Osteocyte (in vitro differentiated cells): ENCODE measurements at regions not wholly inside any gene's neighbourhood (a gene's known extent, or its start where the extent isn't known, plus 50 kb on each side); places are given as distances from the start of the nearest gene placed in this dataset.
"Not testable (repeated sequence)": the region's sequence is repeated elsewhere in the genome, so short reads cannot be mapped to it uniquely, and the experiment has no call there.

Experiments
- DNase-seq: peaks from one replicate; pipeline ENCODE4 v3.0.0; 2021; ENCODE audit warnings: mixed read lengths; ENCODE audit not compliant: unreplicated experiment; ENCODE audit errors: extremely low spot score
- H3K27ac Mint-ChIP-seq: one replicate; pipeline ENCODE4 v1.8.0; 2021; ENCODE audit warnings: mild to moderate bottlenecking, mixed read lengths; ENCODE audit not compliant: unreplicated experiment
- H3K27me3 Mint-ChIP-seq: one replicate; pipeline ENCODE4 v1.8.0; 2021; ENCODE audit warnings: mixed read lengths; ENCODE audit not compliant: unreplicated experiment
- H3K36me3 Mint-ChIP-seq: one replicate; pipeline ENCODE4 v1.8.0; 2021; ENCODE audit warnings: mixed read lengths; ENCODE audit not compliant: unreplicated experiment
- H3K4me1 Mint-ChIP-seq: one replicate; pipeline ENCODE4 v1.8.0; 2021; ENCODE audit warnings: mixed read lengths; ENCODE audit not compliant: unreplicated experiment
- H3K4me3 Mint-ChIP-seq: one replicate; pipeline ENCODE4 v1.8.0; 2021; ENCODE audit warnings: mild to moderate bottlenecking, moderate library complexity, mixed read lengths; ENCODE audit not compliant: unreplicated experiment
- H3K9me3 Mint-ChIP-seq: one replicate; pipeline ENCODE4 v1.8.0; 2021; ENCODE audit warnings: mixed read lengths; ENCODE audit not compliant: unreplicated experiment
- TF ChIP-seq, protein P1 (sequence below): fragments of 200-600 bp; sonication (generic); IDR thresholded peaks from 2 replicates; pipeline ENCODE4 v1.5.0; 2021; ENCODE audit warnings: antibody characterized with exemption, mild to moderate bottlenecking, moderate library complexity

DNA sequence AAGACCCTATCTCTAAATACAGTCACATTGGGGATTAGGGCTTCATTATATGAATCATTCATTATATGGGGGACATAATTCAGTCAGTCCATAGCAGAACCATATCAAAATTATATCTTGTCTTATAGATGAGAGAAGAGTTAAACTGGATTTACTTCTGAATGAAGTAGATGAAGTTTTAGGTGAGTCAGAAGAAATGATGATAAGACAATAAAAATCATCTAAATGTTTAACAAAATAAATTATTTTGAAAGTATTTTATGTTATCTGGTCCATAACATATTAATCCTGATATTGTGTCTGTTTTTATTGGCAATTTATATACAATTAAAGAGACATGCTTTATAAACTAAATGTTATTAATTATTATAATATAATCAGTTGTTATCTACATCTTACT lies 76.9 kb upstream of the EFCAB3 start:
- peaks cover 47% of the 10 kb centered on the region for H3K27me3 Mint-ChIP-seq
- no peak overlapping the region for H3K4me3 Mint-ChIP-seq
- H3K27ac Mint-ChIP-seq = no peak overlapping the region
- DNase-seq = no peak
- TF ChIP-seq, protein P1, sequence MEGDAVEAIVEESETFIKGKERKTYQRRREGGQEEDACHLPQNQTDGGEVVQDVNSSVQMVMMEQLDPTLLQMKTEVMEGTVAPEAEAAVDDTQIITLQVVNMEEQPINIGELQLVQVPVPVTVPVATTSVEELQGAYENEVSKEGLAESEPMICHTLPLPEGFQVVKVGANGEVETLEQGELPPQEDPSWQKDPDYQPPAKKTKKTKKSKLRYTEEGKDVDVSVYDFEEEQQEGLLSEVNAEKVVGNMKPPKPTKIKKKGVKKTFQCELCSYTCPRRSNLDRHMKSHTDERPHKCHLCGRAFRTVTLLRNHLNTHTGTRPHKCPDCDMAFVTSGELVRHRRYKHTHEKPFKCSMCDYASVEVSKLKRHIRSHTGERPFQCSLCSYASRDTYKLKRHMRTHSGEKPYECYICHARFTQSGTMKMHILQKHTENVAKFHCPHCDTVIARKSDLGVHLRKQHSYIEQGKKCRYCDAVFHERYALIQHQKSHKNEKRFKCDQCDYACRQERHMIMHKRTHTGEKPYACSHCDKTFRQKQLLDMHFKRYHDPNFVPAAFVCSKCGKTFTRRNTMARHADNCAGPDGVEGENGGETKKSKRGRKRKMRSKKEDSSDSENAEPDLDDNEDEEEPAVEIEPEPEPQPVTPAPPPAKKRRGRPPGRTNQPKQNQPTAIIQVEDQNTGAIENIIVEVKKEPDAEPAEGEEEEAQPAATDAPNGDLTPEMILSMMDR = no peak
- no peaks in the 10 kb centered on the region for H3K36me3 Mint-ChIP-seq
- peaks cover 11% of the 10 kb centered on the region for H3K9me3 Mint-ChIP-seq
- no peaks in the 10 kb centered on the region for H3K4me1 Mint-ChIP-seq

DNA sequence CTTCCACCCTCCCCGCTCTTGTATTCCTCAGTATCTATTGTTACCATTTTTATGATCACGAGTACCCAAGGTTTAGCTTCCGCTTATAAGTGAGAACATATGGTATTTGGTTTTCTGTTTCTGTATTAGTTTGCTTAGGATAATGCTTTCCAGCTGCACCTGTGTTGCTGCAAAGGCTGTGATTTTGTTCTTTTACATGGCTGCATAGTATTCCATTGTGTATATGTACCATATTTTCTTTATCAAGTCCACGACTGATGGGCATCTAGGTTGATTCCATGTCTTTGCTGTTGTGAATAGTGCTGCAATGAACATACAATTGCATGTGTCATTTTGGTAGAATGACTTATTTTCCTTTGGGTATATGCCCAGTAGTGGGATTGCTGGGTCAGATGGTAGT lies 79.7 kb upstream of the EFCAB3 start:
- TF ChIP-seq, protein P1 = no peak

DNA sequence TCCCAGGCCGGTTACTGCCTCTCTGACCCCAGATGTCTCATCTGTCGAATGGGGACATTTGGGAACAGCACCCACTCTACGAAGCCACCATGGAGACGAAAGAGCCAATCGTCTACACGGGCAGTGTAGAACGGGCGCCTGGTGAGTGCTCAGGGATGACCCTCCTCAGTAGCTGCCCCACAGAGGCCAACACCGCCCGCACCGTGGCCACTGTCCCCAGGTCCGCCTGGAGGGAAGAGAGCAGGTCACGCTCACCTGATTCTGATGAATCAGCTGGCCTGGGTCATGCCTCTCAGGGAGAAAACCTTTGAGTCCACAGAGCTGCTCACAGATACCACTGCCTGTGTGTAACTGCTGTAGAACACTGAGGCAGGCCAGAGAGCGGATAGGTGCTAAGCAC lies 105.1 kb upstream of the EFCAB3 start:
- not testable (repeated sequence) for H3K27me3 Mint-ChIP-seq, DNase-seq, H3K4me3 Mint-ChIP-seq, H3K36me3 Mint-ChIP-seq, H3K27ac Mint-ChIP-seq, H3K4me1 Mint-ChIP-seq, H3K9me3 Mint-ChIP-seq

More for the DNA sequence above, 79.7 kb upstream of the EFCAB3 start:
- Mint-ChIP-seq H3K4me1 (no peaks in the 10 kb centered on the region), H3K4me3 (no peak overlapping the region), H3K27ac (no peak overlapping the region), H3K36me3 (no peaks in the 10 kb centered on the region), H3K27me3 (peaks cover 27% of the 10 kb centered on the region), H3K9me3 (peaks cover 9% of the 10 kb centered on the region)
- DNase-seq = no peak

DNA sequence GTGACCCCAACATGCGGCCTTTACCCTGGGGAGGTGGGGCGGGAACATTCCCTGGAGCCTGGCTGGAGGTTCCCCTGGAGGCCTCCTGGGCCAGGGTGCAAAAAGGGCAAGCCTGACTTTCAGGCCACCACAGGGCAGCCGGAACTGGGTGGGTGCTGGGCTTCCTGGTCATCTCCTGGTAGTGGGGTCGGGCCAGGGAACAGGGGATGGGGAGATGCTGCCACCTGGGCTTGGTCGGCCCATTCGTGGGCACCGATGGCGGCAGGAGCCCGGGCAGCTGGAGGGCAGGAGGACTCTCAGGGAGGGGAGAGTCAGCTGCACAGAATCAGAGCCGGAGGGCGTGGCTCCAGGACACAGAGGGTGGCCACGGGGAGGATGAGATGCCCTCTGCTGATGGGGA lies 112.0 kb upstream of the EFCAB3 start:
- not testable (repeated sequence) for H3K4me1 Mint-ChIP-seq, H3K4me3 Mint-ChIP-seq, DNase-seq, H3K27ac Mint-ChIP-seq, H3K27me3 Mint-ChIP-seq, H3K36me3 Mint-ChIP-seq, H3K9me3 Mint-ChIP-seq

DNA sequence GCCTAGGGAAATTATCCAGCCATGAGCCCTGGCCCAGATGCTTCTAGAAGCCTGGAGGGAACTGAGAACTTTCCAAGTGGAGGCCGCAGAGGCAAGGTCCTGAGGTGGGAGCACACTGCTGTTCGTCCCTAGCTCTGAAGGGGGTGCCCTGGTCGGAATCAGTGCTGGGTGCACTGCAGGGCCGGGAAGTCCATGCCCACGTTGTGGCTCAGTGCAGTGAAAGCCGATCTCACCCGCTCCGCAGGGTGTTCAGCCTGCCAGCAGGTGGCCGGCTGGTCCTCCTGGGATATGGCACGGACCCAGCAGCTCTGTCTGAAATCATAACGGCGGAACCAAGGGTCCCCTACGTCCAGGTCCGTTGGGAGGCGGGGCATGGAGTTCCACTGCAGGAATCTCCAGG lies 115.4 kb upstream of the EFCAB3 start:
- not testable (repeated sequence) for DNase-seq, H3K27me3 Mint-ChIP-seq, H3K36me3 Mint-ChIP-seq, H3K4me3 Mint-ChIP-seq, H3K9me3 Mint-ChIP-seq, H3K4me1 Mint-ChIP-seq, H3K27ac Mint-ChIP-seq

DNA sequence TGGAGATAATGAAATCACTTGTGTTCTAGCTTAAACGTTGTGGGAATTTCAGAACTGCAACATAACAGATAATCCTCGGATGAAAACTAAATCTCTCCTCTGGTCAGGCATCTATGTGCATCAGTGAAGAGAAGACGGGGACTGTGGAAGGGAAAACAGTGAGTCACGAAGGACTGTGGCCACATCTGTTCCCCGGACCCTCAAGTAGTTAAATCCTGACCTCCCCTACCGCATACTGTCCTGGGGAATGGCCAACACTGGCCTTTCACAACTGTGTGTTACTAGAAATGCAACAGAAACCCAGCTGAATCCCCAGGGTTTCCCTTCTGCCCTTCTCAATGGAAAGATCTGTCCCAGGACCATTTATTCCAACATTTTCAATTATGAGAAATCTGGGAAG lies 124.6 kb upstream of the EFCAB3 start:
- H3K27ac Mint-ChIP-seq, DNase-seq, H3K9me3 Mint-ChIP-seq, H3K4me1 Mint-ChIP-seq, H3K4me3 Mint-ChIP-seq, H3K36me3 Mint-ChIP-seq: not testable (repeated sequence)
- H3K27me3 Mint-ChIP-seq = peaks cover 13% of the 10 kb centered on the region

DNA sequence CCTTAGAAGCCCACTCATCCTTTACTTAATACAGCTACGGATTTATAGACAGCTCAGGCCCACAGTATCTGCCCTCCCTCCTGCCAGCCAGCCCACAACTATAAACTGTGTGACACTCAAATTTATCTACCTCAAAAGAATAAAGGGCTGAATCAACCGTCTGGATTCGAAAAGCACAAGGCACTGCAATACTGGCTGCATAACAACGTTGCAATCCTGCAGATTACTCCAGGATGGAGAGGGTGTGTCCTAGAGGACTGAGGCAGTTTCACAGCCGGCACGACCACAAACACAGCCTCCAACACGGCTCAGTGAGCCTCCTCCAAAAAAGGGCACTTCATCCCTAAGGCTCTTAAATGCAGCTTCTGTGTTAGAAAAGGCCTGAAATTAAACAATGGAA lies 138.3 kb upstream of the EFCAB3 start:
- not testable (repeated sequence) for DNase-seq, H3K27ac Mint-ChIP-seq, H3K4me3 Mint-ChIP-seq, H3K36me3 Mint-ChIP-seq, H3K4me1 Mint-ChIP-seq, H3K9me3 Mint-ChIP-seq
- peaks cover 46% of the 10 kb centered on the region for H3K27me3 Mint-ChIP-seq

DNA sequence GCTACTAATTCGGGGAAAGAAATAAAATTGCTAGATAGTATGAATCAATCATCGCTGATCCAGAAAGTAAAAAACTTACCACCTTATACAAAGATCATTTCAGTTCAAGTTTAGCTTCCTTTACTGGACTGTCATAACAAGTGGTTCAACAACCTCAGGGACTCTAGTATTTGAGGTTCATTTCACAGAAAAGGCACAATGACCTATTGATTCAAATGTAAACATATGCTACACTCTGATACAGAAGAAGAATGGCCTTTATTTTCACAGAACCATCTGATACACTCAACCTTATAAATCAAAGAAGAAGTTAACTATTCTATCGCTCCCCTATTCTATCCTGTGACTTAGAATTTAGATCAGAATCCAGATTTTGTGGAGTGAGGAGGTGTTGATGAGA lies 140.8 kb upstream of the EFCAB3 start:
- H3K36me3 Mint-ChIP-seq, DNase-seq, H3K4me1 Mint-ChIP-seq, H3K4me3 Mint-ChIP-seq, H3K9me3 Mint-ChIP-seq, H3K27ac Mint-ChIP-seq: not testable (repeated sequence)
- H3K27me3 Mint-ChIP-seq = peaks cover 52% of the 10 kb centered on the region

DNA sequence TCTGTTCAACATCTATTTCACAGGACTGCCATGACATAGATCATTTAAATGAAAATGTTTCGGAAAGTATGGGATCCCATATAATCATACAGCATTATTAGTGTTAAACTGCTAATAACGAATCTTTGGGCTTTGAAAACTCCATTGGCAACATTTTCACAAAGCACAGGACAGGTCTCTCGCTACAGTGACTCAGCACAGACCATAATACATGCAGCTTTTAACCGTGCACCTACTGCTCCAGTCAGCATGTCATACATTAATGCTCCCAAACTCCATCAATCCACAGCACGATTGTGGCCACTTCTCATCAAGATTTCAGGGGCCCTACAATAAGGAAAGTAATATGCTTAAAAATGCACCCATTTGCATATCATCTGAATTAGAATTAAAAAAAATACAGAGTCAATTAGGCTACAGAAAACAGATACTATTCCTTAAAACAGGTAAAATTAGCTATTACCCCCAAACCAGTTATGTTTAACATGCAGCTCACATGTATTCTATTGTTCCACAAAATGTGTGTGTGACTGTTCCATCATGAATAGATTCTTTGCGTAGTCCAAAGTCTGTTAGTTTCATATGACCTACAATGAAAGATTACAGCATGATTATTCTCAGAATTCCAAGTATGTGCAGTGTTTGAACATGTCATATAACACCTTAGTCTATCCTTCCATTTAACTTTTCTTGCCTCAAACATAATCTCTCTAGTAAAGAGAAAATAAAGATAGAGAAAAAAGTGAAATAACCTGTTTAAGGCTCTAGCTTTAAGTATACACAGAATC lies 141.6 kb upstream of the EFCAB3 start:
- H3K4me1 Mint-ChIP-seq, H3K36me3 Mint-ChIP-seq, H3K9me3 Mint-ChIP-seq, H3K27ac Mint-ChIP-seq, DNase-seq, H3K4me3 Mint-ChIP-seq: not testable (repeated sequence)
- peaks cover 55% of the 10 kb centered on the region for H3K27me3 Mint-ChIP-seq

DNA sequence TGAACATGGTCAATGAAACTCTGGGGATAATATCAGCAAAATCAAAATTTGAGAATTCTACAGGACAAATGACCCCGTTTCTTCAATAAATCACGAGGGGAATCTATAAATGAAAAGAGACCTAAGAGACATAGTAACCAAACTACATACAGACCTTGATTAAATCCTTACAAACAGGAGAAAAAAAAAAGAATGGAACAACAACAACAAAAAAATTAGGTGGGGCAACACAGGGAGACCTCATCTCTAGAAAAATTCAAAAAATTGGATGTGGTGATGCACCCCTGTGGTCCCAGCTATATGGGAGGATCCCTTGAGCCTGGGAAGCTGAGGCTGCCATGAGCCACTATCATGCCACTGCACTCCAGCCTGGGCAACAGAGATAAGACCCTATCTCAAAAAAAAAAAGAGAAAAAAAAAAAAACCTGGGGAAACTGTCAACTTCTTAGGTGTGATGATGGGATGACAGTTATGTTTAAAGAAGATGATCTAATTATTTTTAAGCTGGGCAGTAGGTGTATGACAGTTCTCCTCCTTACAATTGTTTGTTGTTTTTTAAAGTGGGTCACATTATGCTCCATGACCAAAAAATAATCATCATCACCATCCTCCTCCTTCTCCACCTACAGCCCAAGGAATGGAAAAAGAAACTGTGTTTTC lies 146.4 kb upstream of the EFCAB3 start:
- H3K27ac Mint-ChIP-seq = not testable (repeated sequence)

More for the DNA sequence above, 146.4 kb upstream of the EFCAB3 start:
- DNase-seq, H3K36me3 Mint-ChIP-seq, H3K4me3 Mint-ChIP-seq, H3K9me3 Mint-ChIP-seq, H3K4me1 Mint-ChIP-seq: not testable (repeated sequence)
- H3K27me3 Mint-ChIP-seq = peaks cover 27% of the 10 kb centered on the region
